HG03521 (cell line): ENCODE measurements at regions not wholly inside any gene's neighbourhood (a gene's known extent, or its start where the extent isn't known, plus 50 kb on each side); places are given as distances from the start of the nearest gene placed in this dataset.
"Not testable (repeated sequence)": the region's sequence is repeated elsewhere in the genome, so short reads cannot be mapped to it uniquely, and the experiment has no call there.

Experiments used
- ATAC-seq: cut with Tn5 transposase; IDR thresholded peaks from one replicate; pipeline ENCODE4 v1.9.1; 2021; ENCODE audit warnings: mild to moderate bottlenecking, moderate library complexity; ENCODE audit not compliant: unreplicated experiment

GRCh38 chr13:76667551-76667950, 218.7 kb downstream of the KCTD12 start:
- no peak for ATAC-seq

DNA sequence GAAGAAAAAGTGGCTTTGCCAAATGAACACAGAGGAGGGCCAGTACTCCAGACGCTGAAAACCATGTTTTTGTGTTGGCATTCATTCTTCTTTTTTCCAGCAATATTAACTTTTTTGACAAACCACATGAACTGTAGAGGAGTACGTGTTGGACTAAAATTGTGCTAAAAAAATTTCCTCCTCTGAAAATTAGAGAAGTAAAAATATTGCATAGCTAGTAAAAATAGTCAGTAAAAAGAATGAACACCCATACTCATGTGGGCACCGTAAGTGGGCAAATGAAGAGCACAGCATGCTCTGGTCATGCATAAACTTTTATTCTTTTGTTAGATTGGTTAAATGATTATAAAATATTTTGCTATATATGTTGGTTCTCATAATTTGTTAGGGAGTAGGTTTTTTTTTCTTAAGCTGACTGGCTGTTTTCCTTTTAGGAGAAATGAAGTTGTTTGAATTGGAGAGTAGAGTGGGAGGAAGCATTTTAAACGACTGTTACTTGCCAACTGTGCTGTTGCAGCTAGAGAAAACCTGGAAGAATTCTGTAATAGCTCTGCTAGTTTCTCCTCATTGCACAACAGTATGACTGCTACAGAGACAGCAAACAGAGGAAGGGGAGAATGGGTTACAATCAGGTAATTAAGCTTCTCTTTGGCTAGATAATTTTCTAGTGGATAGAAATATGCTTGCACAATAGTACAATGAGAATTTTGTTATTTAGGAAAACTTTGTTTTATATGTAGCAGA, 222.4 kb downstream of the KCTD12 start:
- ATAC-seq, result no peak

GRCh38 chr13:76659074-76659473, 227.1 kb downstream of the KCTD12 start:
- not testable (repeated sequence) for ATAC-seq

DNA sequence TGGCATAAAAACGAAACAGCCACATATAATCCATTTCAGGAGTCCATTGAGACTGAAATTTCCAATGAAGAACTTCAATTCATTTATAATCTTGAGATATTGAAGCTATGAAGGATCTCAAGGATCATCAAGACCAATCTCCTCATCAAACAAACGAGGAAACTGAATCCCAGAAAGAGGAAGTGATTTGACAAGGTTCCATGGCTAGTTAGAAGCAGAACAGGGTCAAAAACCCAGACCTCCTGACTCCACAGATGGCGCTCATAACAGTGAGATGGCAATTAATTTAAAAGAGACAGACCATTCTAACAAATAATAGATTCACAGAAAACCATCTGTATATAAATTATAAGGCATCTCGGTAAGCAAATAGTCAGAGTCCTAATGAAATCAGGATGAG, 229.7 kb downstream of the KCTD12 start:
- no peak for ATAC-seq

GRCh38 chr13:76656056-76656455, 230.1 kb downstream of the KCTD12 start:
- no peak for ATAC-seq

DNA sequence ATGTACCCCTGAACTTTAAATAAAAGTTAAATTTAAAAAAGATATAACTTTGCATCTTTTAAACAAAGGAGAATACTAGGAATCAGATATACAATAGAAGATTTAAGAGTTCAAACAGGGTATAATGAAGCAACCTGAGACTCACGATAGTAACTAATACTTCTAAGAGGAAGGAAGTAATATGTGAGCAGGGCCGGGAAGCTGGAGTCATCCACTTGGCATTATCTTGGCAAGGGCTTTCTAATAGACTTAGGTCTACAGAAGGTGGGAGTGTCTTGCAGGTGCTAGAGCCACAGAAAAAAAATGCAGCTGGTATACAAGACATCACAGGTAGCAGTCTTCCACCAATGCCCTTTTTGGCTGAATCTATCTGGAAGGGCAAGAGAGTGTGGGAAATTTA, 231.9 kb downstream of the KCTD12 start:
- ATAC-seq, result no peak

DNA sequence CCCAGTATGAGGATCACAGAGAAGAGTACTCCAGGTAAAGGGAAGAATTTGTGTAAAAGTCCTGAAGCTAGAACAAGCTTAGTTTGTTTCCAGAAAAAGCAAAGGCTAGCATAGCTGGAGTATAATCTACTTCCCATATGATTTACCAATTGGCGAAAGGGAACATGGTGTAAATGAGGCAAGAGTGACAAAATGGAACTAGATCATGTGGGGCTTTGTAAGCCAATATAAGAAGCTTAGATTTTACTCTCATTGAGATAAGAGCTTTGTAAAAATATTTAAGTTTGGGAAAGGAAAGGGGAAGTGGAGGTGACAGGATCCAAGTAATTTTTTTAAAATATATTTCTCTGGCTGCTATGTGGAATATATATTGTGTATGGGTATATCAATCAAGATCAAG, 234.9 kb downstream of the KCTD12 start:
- ATAC-seq, result no peak

GRCh38 chr13:76647550-76647949, 238.7 kb downstream of the KCTD12 start:
- no peak for ATAC-seq

DNA sequence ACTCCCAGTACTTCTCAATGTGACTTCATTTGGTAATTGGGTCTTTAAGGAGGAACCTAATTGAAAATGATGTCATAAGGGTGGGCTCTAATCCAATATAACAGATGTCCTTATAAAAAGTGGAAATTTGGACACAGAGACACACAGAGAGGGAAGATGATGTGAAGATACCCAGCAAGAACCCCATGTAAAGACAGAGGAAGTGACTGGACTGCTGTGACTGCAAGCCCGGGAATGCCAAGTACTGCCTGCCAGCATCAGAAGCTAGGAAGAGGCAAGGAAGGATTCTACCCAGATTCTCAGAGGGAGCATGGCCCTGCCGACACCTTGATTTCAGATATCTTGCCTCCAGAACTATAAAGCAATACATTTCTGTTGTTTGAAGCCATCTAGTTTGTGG, 239.3 kb downstream of the KCTD12 start:
- no peak for ATAC-seq

DNA sequence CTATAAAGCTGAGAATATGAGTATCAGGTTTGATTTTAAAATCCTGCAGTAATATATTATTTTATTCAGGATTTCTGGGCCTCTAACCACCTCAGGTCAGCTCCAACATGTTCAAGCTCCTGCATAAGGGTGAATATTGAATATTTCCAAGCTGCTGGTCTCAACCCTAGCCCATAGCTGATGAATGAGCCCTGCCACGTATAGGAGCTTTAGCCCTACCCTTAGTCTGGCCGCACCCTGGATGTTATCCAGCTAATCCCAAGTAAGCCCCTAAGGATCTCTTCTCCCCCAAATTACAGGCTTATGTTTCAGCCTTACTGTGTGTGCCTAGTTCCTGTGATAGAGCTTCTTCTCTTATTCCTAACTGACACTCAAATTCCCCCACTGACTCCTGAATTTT, 240.6 kb downstream of the KCTD12 start:
- no peak for ATAC-seq

DNA sequence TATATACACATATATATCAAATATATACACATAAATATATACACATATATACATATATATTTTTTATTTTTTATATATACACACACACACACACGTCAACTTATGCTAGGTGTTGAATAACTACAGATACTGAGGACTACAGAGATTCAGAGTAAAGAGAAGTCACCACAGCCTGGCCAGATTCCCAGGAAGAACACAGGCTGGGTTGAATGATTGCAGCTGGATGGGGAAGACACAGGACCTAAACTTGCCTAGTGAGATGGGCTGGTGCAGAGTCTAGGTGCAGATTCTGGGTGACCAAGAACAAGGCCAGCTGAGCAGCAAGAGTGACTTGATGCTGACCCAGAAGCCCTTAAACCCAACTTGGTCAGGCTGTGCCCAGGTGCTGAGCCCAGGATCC, 241.3 kb downstream of the KCTD12 start:
- ATAC-seq, result no peak

DNA sequence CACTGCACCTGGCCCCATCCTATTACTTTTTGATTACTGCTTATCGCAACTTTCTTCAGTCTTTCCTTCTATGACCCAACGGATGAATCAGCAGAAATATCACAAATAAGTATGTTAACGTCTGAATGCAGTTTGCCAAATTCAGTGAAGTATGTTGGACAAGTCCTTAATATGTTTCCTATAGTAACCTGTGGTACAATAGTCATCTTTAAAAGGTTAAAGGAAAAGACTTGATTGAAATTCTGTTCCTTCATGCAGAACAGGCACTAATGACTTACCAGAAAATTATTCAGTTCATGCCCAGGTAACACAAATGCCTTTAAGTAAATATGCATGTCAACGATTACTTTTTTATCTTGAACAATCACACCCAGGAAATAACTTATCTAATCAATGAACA, 242.6 kb downstream of the KCTD12 start:
- ATAC-seq, result no peak

DNA sequence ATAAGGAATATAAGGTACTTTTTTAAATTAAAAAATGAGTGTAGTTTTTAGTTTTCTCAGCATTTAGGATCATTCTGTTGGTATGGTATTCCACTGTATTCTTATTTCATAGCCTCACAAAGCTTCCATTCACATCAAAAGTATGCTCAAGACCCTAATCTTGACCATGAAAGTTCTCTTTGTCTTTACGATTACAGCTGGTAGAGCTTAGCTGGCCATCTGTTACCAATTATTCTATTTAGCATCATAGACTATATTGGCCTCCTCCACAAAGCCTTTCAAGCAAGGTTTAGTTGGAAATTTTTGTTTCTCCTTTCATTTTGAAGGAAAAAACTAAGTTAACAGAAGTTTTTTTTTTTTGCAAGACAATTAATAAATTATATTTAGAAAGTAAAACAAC, 245.1 kb downstream of the KCTD12 start:
- no peak for ATAC-seq

- ATAC-seq, result no peak
Measured at GRCh38 chr13:76638882-76639281, 247.3 kb downstream of the KCTD12 start.

DNA sequence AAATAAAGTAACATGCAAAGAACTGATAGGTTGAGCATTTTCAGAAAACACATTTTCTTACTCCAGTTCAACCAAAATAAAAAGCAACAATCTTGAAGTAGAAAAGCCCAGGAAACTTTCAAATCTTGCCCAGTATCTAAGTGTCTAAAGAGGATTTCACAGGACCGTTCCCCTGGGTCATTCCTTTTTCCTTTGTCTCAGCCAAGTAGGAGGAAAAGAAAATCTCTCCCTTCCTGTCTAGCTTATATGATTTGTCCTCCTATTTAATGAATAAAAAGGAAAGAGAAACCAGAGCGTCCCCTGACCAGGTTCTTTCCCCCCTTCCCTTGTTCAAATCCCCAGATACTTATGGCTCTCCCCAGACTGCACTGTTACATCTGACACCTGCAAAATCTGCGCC, 248.0 kb downstream of the KCTD12 start:
- no peak for ATAC-seq

DNA sequence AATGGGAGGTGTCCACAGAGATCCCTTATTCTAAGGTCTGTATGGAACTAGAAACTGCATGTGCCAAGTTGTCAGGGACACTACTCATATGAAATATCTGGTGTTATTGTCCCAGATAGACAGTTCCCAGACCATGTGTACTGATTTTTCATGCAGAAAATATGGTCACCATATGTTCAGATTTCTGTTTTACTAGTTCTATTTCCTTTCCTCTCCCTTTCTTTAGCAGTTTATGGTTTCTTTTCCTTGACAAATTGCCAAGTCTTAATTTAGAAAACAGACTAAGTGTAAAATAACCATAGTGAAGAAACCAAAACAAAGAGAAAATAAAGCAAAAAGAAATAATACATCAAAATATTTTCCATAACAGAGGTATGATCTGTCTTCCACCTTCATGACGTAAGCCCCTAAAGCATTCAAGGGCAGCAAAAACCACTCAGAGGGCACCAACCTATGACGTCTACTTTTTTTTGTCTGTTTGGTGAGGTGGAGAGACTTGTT, 248.5 kb downstream of the KCTD12 start:
- no peak for ATAC-seq

- ATAC-seq, result no peak
Measured at GRCh38 chr13:76636829-76637228, 249.4 kb downstream of the KCTD12 start.

GRCh38 chr13:76635232-76636230, 250.7 kb downstream of the KCTD12 start:
- no peak for ATAC-seq

DNA sequence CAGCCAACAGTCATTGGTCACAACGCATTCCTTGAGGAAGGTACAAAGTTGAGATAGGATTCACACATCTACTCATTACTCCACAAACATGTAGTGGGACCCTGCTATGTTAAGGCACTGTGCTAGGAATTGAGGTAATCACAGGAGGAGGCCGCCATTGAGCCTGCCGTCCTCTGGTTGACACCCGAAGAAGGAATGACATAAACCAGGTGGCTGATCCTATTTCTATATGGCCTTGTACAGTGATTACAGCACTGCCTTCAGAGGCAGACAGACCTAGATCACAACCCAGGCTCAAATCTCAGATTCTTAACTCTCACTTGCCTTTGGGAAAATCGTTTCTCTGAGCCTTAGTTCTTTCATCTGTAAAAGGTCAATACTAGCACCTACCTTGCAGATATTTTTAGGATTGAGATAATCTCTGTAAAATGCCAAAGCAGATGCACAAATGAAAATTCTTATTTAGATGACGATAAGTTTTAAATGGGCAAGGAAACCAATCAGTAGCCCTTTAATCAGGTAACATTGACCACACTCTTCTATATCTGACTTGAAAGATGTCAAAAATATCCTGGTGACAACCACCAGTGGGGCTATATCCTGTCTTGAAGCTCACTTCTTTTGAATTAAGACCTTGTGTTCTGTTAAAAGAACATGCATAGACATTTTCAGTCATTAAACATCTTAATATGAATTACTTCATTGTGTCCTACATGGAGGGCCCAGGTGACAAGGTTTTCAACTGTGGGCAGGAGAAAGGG, 251.6 kb downstream of the KCTD12 start:
- no peak for ATAC-seq

DNA sequence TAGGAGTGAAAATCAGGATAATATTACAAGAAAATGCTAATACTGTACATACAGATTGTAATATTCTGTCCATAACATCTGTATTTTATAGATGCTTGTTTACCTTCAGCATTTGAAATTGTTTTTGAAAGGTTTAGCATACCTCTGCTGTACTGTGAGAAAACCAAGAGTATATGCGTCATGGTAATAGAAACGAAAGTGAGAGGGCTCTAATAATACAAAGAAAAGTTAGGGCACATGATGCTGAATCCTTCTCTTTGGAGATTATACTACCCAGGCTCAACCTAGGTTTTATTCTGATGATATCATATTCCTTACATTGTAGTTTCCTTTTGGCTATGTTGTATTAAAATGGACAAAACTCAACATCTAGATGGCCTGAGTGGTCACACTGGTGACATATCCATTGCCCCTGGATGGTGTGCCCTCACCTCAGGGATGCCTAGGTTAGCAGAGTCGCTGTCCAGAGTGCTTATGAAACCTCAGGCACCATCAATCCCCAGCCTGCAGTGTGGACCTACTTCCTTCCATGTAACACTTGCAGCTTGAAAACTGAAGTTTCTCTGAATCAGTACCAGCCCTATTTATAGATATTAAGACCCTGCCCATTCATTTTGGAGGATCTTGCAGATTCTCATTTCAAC, 253.7 kb downstream of the KCTD12 start:
- ATAC-seq, result no peak
